GM23338 (cell line): ENCODE measurements at regions not wholly inside any gene's neighbourhood (a gene's known extent, or its start where the extent isn't known, plus 50 kb on each side); places are given as distances from the start of the nearest gene placed in this dataset.

Experiments used
- CREB1 ChIP-seq: fragments of 250-450 bp; sonication (Bioruptor Pico); IDR thresholded peaks from 2 replicates; pipeline ENCODE4 v1.5.0; 2020; ENCODE audit warnings: low read depth, mild to moderate bottlenecking, moderate library complexity
- CTCF ChIP-seq, 2 experiments: fragments of 200-600 bp in 1 of 2; sonication (generic) in 1 of 2; conservative IDR thresholded peaks; 2 replicates each; pipeline versions ENCODE4 v1.5.1 to v1.6.1; 2016 to 2017; ENCODE audit warnings: antibody characterized with exemption in 2 of 2, low read depth in 2 of 2, mild to moderate bottlenecking in 2 of 2, moderate library complexity in 1 of 2
- ETS1 ChIP-seq: IDR thresholded peaks from 2 replicates; pipeline ENCODE4 v1.6.1; 2016; ENCODE audit warnings: antibody characterized with exemption
- EZH2 ChIP-seq: fragments of 200-600 bp; sonication (generic); IDR thresholded peaks from one replicate; pipeline ENCODE4 v1.8.0; 2017; ENCODE audit warnings: antibody characterized with exemption, mild to moderate bottlenecking, low read depth; ENCODE audit not compliant: unreplicated experiment
- EZH2phosphoT487 ChIP-seq: fragments of 200-600 bp; sonication (generic); IDR thresholded peaks from one replicate; pipeline ENCODE4 v1.8.1; 2018; ENCODE audit warnings: antibody characterized with exemption; ENCODE audit not compliant: unreplicated experiment
- JUNB ChIP-seq: IDR thresholded peaks from one replicate; pipeline ENCODE4 v1.6.1; 2016; ENCODE audit warnings: antibody characterized with exemption; ENCODE audit not compliant: unreplicated experiment
- NANOG ChIP-seq: IDR thresholded peaks from 2 replicates; pipeline ENCODE4 v1.6.1; 2016; ENCODE audit warnings: antibody characterized with exemption, borderline replicate concordance
- POLR2AphosphoS5 ChIP-seq: IDR thresholded peaks from 2 replicates; pipeline ENCODE4 v1.6.1; 2016; ENCODE audit warnings: antibody characterized with exemption, low read depth
- REST ChIP-seq: IDR thresholded peaks from one replicate; pipeline ENCODE4 v1.6.1; 2018; ENCODE audit warnings: antibody characterized with exemption; ENCODE audit not compliant: unreplicated experiment
- ZNF114 ChIP-seq: fragments of 250-450 bp; sonication (Bioruptor Pico); IDR thresholded peaks from 2 replicates; pipeline ENCODE4 v1.5.0; 2020; ENCODE audit warnings: mild to moderate bottlenecking, moderate library complexity
- ZNF331 ChIP-seq: fragments of 250-450 bp; sonication (Bioruptor Pico); IDR thresholded peaks from 2 replicates; pipeline ENCODE4 v1.5.0; 2020; ENCODE audit warnings: low read depth, mild to moderate bottlenecking, moderate library complexity
- ZNF462 ChIP-seq: fragments of 250-450 bp; sonication (Bioruptor Pico); IDR thresholded peaks from 2 replicates; pipeline ENCODE4 v1.5.0; 2020; ENCODE audit warnings: mild to moderate bottlenecking, moderate library complexity

- TF ChIP-seq EZH2, result no peak
- TF ChIP-seq CTCF (conservative IDR thresholded peaks at IDR 0.05; ENCODE audit: low read depth in 2 of 2), result no peak
- no peak for TF ChIP-seq POLR2AphosphoS5
- TF ChIP-seq CREB1 (CRISPR knock-in tag), result no peak
- no peak for TF ChIP-seq REST
- TF ChIP-seq JUNB, result no peak
- no peak for TF ChIP-seq ETS1
- no peak for TF ChIP-seq EZH2phosphoT487
- no peak for TF ChIP-seq ZNF462 (CRISPR knock-in tag)
- TF ChIP-seq NANOG, result no peak
- no peak for TF ChIP-seq ZNF114 (CRISPR knock-in tag)
- no peak for TF ChIP-seq ZNF331 (CRISPR knock-in tag)
Observed at GRCh38 chrX:67437821-67438220, 106.0 kb upstream of the AR start.
